ENCODE measurements at regions not wholly inside any gene's neighbourhood (a gene's known extent, or its start where the extent isn't known, plus 50 kb on each side); places are given as distances from the start of the nearest gene placed in this dataset.

- DNase-seq: no peak
These were observed 375.8 kb downstream of the INSC start for GRCh38 chr11:15490535-15490934.

GRCh38 chr11:15493066-15493465 lies 378.3 kb downstream of the INSC start:
- no peak for DNase-seq

- no peak for DNase-seq
These were observed 379.3 kb downstream of the INSC start for GRCh38 chr11:15493921-15494620.

GRCh38 chr11:15494740-15495139 lies 380.0 kb downstream of the INSC start:
- DNase-seq: no peak

- no peak for DNase-seq
These were observed 380.7 kb downstream of the INSC start for GRCh38 chr11:15495462-15495861.

GRCh38 chr11:15497366-15497765 lies 382.6 kb downstream of the INSC start:
- DNase-seq: no peak

GRCh38 chr11:15499674-15500073 lies 385.0 kb downstream of the INSC start:
- DNase-seq: no peak

GRCh38 chr11:15500643-15501042 lies 385.9 kb downstream of the INSC start:
- no peak for DNase-seq

- DNase-seq: no peak
These were observed 386.8 kb downstream of the INSC start for GRCh38 chr11:15501566-15501965.

- no peak for DNase-seq
These were observed 390.4 kb downstream of the INSC start for GRCh38 chr11:15505155-15505554.

GRCh38 chr11:15507592-15507991 lies 392.9 kb downstream of the INSC start:
- DNase-seq: peak in 1 of 2 experiments; percentile 29

GRCh38 chr11:15509082-15509481 lies 394.4 kb downstream of the INSC start:
- no peak for DNase-seq

GRCh38 chr11:15519124-15519791 lies 404.5 kb downstream of the INSC start:
- DNase-seq: no peak

- DNase-seq: no peak
These were observed 405.2 kb downstream of the INSC start for GRCh38 chr11:15519911-15520310.

GRCh38 chr11:15523543-15523942 lies 408.8 kb downstream of the INSC start:
- DNase-seq: no peak

GRCh38 chr11:15525582-15525981 lies 410.9 kb downstream of the INSC start:
- no peak for DNase-seq

GRCh38 chr11:15526032-15526431 lies 411.3 kb downstream of the INSC start:
- DNase-seq: no peak

GRCh38 chr11:15526859-15527450 lies 412.2 kb downstream of the INSC start:
- no peak for DNase-seq

- DNase-seq: no peak
These were observed 417.7 kb downstream of the INSC start for GRCh38 chr11:15532432-15532831.

GRCh38 chr11:15534266-15534665 lies 419.5 kb downstream of the INSC start:
- no peak for DNase-seq

- DNase-seq: no peak
These were observed 420.7 kb downstream of the INSC start for GRCh38 chr11:15535414-15535813.

- no peak for DNase-seq
These were observed 421.7 kb downstream of the INSC start for GRCh38 chr11:15536438-15536837.

GRCh38 chr11:15539645-15540044 lies 424.9 kb downstream of the INSC start:
- DNase-seq: no peak

GRCh38 chr11:15541079-15541478 lies 426.4 kb downstream of the INSC start:
- no peak for DNase-seq

Data from NCI-H446 (cell line).